GM11168 (cell line): ENCODE measurements at regions not wholly inside any gene's neighbourhood (a gene's known extent, or its start where the extent isn't known, plus 50 kb on each side); places are given as distances from the start of the nearest gene placed in this dataset.

Experiments used
- in situ Hi-C: fragments of 300-500 bp; cut with MboI; formaldehyde crosslinking; loops from one replicate; pipeline ENCODE4 v1.12.0; 2022; ENCODE audit warnings: low sequenced_read_pairs; ENCODE audit not compliant: unreplicated experiment

DNA sequence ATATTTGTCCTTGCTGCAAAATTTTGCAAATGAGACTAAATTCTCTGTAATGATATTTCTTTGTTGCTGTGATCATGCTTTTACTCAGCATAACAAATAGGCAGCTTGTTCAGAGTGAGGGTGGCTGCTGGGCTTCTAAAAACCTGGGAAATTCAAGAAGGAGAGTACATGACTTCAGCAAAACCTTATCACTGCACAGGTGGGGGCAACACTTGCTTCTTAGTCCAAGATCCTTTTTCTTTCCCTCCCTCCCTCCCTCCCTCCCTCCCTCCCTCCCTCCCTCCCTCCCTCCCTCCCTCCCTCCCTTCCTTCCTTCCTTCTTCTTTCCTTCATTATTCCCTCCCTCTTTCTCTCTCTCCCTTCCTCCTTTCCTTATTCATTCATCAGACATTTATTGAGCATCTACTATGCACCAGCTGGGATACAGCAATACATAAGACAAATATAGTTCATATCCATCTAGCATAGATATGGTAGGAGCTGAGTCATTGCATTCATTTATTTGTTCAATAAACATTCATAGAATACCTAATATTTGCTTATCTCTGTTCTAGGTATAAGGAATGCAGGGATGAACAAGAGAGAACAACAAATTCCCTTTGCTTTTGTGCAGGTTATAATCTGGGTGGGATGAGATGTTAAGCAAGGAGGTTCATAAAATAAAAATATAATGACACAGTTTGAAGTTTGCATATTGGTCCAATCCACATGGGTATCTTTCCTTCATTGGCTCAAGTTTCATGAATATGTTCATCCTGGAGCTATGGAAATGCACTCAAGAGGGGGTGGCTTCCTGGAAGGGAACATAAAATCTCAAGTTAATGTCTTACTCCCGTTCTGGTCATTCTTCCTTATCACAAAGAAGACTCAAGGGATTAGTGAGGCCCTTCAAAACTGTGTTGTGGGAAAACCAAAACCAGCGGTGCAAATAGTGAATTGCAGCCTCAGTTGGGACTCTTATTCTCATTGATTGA, 210.7 kb downstream of the PDCD6IP start:
- in situ Hi-C loops = no loop called here

DNA sequence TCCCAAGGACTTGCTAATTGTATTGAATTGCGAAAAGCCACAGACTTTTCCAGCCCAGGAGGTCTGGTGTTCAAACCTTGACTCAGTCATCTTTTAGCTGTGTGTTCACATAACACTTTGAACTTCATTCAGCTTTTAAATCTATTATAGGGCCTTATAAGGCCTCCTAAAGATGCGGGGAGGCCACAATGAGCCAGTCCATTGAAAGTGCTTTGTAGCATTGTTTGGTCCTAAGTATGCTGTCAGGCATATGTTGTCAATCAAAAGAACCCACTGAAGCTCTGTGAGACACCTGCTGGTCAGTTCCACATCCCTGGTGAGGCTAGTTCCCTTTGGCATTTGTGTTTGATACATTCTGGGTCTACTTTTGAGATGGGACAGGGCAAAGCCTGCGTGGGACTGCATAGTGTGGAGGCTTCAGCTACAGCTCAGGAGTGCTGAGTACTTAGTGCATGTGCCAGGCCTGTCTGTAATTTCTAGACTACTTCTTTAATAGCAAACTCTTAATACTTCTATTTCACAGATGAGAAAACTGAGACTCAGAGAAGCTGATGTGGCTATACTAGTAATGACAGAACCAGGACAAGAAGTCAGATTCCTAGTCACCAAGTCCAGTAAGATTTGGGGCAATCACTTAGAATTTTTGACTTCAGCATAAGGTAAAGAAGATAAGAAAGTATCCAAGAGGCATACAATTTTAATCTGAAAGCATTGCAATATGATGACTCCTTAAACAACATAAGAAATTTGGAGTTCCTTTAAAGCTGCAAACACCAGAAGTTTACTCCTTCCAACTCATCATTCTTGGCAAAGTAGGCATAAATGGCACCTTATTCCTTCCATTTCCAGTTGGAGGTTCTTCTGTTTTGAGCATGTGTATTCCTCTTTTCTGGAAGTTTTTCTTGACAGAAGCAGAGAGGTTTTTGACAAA, 213.0 kb downstream of the PDCD6IP start:
- in situ Hi-C loops = no loop called here

DNA sequence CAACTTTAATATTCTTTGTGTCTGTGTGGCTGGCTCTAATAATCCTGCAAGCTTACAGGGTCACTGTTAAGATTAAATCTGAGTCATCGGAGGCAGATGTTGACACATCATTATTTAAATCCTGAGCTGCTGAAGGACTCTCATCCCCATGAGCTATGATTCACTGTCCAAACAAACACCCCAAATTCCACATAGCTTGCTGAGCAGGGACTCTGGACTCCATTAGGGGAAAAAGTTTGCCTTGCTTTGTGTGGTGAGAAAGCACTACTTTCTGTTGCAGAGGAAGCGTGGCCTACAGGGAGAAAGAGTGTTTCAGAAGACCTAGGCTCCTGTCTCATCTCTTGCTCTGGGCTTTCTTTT, 213.7 kb downstream of the PDCD6IP start:
- in situ Hi-C loops = no loop called here

DNA sequence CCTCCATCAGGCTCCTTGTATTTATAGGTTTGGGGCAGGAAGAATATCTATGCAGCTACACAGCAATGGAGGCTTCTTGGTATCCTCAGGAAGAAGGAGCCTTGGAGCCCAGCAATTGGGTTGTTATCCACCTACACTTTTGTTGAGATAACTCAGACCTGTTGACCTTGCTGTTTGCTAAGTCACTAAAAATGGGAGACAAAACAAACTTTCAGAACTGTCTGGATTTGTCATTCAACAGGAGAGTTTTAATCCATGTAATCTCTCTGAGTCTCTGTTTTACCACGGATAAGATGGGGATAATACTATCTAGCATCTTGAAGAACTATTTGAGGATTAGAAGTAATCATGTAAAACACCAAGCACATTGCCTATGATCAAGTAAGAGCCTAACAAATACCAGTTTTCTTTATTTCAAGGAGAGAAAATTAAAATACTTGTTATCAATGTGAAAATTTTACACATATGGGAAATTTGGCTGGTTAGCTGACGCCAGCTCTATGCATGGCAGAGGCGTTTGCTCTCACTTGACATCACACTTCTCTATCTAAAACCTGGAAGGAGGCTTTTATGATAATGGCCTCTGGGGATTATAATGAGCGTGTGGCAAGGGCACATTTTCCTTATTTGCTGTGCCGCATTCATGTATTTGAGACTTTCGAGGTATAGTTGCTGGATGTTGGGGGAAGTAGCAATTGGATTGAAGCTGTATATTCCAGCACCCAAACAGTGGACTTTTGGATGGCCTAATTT, 215.6 kb downstream of the PDCD6IP start:
- in situ Hi-C loops = no loop called here

DNA sequence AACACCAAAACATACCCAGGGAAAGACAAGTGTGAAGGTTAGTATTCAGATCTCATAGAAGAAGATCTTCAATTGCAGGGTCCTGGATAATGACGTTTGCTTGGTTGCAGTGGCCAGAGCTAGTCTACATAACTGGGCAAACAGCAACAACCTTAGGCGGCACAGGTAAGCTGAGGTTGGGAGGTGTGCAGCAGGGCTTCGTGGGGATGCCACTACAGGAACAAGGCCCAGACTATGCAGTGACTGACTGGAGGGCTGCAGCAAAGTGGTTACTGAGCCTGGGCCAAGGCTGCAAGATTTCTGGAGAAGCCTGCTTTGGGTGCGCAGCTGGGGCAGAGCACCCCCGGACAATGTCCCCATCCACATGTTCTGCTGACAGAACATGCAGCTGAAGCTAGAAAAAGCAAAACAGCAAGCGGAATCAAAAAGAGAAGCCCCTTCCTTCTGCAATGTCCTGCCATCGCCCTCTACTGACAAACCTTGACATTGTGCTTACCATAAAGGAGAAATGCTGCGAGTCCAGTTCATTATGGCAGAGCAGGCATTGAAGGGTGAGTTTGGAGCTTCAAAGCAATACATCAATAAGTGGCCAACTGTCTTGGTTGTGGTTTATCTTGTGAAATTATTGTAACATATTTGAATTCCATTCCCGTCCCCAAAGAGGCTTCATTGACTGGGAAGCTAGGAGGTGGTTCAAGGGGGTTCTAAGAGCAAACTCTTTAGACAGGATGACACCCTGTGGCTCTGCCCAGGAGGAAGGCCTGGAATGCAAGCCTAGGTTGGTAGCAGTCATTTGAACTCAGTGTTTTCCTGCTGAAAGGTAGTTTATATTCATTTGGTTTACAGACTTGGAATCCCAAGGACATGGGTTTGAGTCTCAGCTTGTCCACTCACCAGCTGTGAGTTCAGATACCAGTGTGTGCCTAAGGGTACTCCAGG, 217.0 kb downstream of the PDCD6IP start:
- in situ Hi-C loops = no loop called here

DNA sequence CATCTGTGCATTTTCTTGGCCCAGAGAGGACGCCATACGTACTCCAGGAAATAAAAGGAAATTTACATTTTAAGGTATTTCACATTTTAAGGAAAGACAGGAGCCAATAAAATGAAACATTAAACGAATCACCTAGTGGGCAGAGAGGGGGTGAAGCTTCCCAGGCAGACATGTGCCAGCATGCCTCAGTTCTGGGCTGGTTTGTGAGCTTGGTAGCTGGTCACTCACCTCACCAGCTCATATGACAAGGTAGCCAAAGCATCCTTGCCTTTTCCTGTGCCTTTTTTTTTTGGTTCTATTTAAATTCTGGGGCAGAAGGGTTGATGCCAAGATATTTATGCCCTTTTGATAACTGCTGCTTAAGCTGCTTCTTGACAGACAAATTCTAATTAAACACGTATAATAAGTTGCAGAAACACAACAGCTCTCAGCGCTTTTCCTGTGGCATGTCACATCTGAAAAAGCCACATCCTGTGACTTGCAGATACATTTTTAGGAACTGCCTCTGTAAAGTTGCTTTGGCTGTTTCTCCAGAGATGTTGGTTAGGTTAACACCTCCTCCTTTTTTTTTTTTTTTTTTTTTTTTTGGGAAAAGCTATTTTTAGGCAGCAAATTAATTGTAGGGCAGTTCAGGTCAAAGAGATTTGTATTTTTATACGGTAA, 218.6 kb downstream of the PDCD6IP start:
- in situ Hi-C loops = no loop called here

DNA sequence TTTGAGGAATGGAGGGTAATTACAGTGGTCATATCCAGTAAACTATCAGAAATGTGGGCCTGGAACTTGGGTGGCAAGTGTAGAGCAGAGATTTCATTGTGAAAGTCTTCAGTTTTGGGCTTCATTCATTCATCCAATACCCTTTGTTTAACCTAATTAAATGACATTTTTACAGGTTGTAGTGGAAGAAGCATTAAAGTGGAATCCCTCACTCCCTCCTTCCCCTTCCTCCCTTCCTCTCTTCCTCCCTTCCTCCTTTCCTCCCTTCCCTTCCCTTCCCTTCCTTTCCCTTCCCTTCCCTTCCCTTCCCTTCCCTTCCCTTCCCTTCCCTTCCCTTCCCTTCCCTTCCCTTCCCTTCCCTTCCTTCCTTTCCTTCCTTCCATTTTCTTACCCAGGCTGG, 219.3 kb downstream of the PDCD6IP start:
- in situ Hi-C loops = no loop called here

DNA sequence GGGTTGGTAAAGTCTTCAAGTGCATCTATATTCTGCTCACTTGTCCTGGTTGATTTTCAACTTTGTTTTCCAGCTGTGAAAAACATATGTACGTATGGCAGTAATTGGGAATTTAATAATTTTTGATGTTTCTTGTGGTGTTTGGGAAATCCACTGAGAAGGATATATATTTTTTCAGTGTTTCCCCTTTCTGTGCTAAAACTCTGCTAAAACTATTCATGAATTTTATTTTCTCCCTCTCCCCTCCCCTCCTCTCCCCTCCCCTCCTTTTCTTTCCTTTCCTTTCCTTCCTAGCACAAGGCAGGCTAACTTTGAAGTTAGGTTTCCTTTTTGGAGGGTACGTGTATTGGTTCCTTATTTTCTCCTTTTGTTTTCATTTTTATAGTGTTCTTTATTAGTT, 220.7 kb downstream of the PDCD6IP start:
- in situ Hi-C loops = no loop called here

DNA sequence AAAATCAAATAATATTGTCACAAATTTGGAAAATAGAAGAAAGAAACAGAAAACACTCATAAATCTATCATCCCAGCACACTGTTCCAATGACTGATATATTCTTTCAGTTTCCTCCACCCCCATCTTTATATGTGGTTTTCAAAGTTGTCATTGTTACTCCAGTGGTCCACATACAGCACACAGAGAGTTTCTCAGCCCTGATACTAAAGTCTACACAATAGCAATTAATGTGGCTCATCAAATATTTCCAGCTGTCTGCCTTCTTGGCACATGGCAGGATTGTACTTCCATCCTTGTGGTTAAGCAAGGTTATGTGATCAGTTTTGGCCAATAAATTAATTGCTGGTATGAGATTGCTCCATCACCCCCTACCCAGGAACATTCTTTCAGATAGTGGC, 221.7 kb downstream of the PDCD6IP start:
- in situ Hi-C loops = no loop called here

DNA sequence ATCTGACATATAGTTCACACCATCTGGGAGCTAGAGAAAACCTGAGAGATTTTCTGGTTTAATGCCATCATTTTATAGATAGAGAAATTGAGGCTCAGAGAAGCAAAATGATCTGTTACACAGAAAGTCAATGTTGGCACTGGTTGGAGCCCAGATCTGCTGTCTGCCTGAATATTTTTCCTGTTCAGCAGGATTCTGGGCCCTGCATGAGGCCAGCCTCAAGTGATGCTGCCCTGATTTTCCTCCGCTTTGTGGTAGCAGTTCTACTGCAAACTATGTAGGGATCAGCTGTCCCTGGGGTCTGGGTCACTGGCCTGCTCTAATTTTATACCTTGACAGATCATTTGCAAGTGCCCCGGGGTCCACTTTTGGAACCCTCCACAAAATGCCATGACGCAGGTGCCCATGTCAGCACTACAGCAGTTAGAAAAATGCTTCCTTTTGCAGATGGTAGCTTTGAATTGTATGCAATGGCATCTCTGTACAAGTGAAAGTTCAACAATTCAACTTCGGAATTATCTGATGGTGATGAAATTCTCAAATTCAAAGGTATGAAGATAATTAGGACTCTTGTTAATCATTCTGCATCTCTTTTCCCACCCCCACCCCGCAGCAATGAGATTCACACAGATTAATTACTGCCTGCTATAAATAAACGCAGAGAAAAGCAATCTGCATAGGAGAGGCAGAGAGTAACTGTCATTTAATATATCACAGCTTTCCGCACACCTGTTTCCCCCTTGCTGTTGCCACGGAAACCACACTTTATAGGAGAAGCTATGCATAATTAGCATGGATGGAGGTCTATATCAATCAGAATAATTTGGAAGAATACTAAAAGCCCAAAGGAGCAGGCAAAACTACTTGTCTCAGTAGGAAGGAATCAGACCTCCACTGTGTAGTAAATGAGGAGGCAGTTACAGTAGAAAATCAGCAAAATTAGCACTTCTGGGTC, 222.6 kb downstream of the PDCD6IP start:
- in situ Hi-C loops = no loop called here

DNA sequence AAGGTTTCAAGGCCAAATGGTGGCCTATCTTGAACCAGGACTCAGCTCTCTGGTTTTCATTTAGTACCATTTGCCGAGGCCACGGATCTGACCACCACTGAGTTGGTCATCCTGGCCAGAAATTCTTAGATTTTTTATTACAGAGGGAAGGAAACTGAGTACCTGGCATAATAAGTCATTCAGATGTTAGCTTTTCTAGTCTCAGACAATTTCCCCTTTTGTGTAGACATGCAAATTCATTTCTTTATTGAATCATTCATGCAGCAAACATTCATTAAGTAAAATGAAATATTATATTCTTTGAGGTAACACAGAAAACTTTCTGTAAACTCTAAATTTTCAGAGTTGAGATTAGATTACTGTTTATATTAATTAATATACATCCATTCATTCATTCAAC, 223.7 kb downstream of the PDCD6IP start:
- in situ Hi-C loops = no loop called here

DNA sequence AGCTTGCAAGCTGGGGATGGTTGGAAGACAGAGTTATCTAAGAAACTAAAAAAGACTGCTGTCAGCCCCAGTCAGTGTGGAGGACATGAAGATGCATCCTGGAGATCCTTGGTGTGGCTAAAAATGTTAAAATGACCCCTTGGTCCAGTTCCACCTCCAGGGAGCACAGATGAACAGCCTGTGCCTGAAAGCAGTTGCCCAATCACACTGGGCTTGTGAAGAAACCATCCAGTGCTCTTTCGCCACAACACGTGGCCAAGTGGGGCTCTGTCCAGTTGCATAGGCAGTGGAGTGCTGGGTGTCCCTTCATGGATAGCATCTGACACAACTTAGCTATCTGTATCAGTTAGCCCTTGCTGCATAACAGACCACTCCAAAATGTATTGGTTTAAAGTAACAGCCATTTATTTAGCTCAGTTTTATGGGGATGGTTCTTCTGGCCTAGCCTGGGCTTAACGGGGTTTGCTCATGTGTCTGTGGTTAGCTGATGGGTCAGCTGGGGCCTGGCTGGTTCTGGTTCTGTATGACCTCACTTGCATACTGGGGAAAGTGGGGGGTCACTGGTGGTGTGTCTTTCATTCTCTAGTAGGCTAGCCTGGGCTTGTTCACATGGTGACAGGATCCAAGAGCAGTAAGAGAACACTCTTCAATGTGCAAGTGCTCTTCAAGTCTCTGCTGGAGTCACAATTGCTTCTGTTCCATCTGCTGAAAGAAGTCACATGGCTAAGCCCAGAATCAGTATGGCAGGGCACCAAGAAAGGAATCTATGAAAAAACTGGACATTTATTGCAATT, 226.2 kb downstream of the PDCD6IP start:
- in situ Hi-C loops = no loop called here

DNA sequence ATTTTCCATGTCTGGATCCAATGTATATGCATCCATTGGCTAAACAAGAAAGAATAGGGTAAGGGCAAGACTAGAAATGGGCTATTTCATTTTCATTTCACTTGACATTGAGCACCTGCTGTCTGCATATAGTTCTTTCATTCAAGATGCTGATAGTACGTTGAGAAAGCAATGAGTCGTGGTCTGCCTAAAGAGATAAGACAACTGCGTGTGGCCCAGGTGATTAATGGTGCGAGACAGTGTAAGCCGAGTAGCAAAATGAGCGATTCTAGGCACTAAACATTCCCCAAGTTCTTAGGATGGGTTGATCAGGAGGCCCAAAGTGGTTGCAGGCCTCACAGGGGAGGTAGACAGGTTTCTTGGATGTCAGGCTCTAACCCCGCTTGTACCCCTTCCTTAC, 235.4 kb downstream of the PDCD6IP start:
- in situ Hi-C loops = no loop called here

DNA sequence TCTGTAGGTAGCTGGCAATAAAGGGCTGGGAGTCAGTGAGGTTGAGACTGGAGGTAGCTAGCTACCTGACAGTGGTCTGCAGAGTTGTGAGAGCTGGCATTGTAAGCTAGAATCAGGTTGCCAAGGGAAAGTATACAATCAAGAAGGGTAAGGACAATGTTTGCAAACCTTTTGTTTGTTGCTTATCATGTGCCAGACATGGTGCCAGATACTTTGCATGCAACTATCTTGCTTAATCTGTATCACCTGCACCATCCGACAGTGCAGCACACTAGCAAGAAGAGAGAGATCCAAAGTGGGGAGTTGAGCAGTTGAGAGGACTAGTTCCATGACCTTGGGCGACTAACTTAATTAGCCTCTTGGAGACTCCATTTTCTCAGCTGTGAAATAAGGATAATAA, 236.4 kb downstream of the PDCD6IP start:
- in situ Hi-C loops = no loop called here

DNA sequence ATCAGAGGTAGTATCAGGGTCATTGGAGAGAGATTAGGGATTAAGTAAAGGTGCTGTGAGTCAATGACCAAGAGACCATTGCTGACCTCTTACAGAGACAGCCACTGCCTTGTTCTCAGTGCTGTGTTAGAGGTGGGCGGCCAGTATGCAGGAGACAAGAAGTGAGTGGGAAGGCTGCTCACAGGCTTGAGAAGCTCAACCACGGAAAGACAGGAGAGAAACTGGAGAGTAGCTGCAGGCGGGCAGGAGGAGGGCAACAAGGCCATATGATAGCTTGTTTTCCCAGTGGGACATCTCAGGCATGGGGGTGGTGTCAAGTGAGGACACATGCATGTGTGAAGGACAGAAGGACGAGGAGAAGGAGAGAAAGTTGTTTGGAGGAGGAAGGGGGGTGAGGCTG, 237.3 kb downstream of the PDCD6IP start:
- in situ Hi-C loops = no loop called here

DNA sequence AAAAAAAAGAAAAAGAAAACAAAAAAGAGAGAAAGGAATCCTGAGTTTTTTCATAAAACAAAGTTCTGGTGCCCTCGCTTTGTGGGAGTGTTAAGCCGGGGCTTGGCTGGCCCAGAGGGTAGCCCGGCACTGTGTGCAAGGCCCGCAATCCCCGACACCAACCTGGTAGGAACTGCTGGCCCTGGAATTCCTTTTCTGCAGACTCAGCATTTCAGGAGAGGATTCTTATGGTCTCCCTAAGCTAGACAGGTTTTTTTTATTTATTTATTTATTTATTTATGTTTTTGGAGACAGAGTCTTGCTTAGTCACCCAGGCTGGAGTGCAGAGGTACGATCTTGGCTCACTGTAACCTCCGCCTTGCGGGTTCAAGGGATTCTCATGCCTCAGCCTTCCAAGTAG, 238.8 kb downstream of the PDCD6IP start:
- in situ Hi-C loops = no loop called here

DNA sequence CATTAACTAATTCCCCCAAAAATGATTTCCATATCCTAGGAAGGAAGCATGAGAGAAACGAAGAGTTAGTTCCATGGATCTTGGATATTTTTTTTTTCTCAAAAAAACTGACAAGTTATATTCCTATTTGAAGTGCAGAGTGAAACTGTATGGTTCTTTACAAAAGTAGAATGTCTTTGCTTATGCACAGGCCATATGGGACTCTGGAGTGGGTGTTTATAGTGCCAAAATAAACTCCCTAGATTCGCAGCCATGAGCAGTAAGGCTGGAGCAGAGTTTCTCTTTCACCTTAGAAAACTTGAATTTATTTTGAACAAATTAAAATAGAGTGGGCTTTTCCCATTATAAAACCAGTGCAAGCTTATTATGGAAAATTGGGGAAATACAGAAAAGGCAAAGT, 239.7 kb downstream of the PDCD6IP start:
- in situ Hi-C loops = no loop called here
